HCT116 (cell line): ENCODE measurements at regions not wholly inside any gene's neighbourhood (a gene's known extent, or its start where the extent isn't known, plus 50 kb on each side); places are given as distances from the start of the nearest gene placed in this dataset.

Experiments
- ELF1 ChIP-seq: IDR thresholded peaks from 2 replicates; pipeline ENCODE4 v1.6.1; 2012; ENCODE audit warnings: low read depth, borderline replicate concordance
- EZH2 ChIP-seq: fragments of 200-600 bp; sonication (generic); IDR thresholded peaks from 2 replicates; pipeline ENCODE4 v1.6.1; 2017; ENCODE audit warnings: antibody characterized with exemption, mixed run types
- EZH2phosphoT487 ChIP-seq: fragments of 200-600 bp; IDR thresholded peaks from 2 replicates; pipeline ENCODE4 v1.6.1; 2018; ENCODE audit warnings: antibody characterized with exemption, borderline replicate concordance
- FOSL1 ChIP-seq: IDR thresholded peaks from 2 replicates; pipeline ENCODE4 v1.6.1; 2012; ENCODE audit warnings: low read depth
- POLR2A ChIP-seq: IDR thresholded peaks from 2 replicates; pipeline ENCODE4 v1.7.0; 2011; ENCODE audit warnings: borderline replicate concordance; ENCODE audit not compliant: insufficient read depth, insufficient read length; ENCODE audit errors: extremely low read depth
- POLR2AphosphoS5 ChIP-seq: IDR thresholded peaks from 2 replicates; pipeline ENCODE4 v1.6.1; 2011; ENCODE audit warnings: mild to moderate bottlenecking, low read depth, low read length, moderate library complexity
- RAD21 ChIP-seq: IDR thresholded peaks from 2 replicates; pipeline ENCODE4 v1.6.1; 2012; ENCODE audit warnings: low read depth, mild to moderate bottlenecking
- YY1 ChIP-seq: IDR thresholded peaks from 2 replicates; pipeline ENCODE4 v1.6.1; 2011; ENCODE audit warnings: low read length, low read depth, moderate library complexity, mild to moderate bottlenecking; ENCODE audit not compliant: insufficient replicate concordance; ENCODE audit errors: extremely low read depth
- TF ChIP-seq, protein P1 (sequence below), 3 experiments: fragments of 200-600 bp in 1 of 3; sonication (generic) in 1 of 3; IDR thresholded peaks in 2 of 3; conservative IDR thresholded peaks in 1 of 3; 2 replicates each; pipeline ENCODE4 v1.5.1; 2012 to 2017; ENCODE audit warnings: low read depth in 2 of 3, low read length in 2 of 3, antibody characterized with exemption in 1 of 3, borderline replicate concordance in 1 of 3, control low read depth in 1 of 3, mild to moderate bottlenecking in 1 of 3, mixed read lengths in 1 of 3, mixed run types in 1 of 3, moderate library complexity in 1 of 3; ENCODE audit not compliant: insufficient read depth in 1 of 3
- TF ChIP-seq, protein P2 (sequence below): IDR thresholded peaks from 2 replicates; pipeline ENCODE4 v1.6.1; 2012; ENCODE audit warnings: low read depth
- TF ChIP-seq, protein P3 (sequence below): IDR thresholded peaks from 2 replicates; pipeline ENCODE4 v1.6.1; 2011; ENCODE audit warnings: mild to moderate bottlenecking, low read length, moderate library complexity; ENCODE audit not compliant: insufficient replicate concordance; ENCODE audit errors: extremely low read depth
- TF ChIP-seq, protein P4 (sequence below): IDR thresholded peaks from 2 replicates; pipeline ENCODE4 v1.6.1; 2012

DNA sequence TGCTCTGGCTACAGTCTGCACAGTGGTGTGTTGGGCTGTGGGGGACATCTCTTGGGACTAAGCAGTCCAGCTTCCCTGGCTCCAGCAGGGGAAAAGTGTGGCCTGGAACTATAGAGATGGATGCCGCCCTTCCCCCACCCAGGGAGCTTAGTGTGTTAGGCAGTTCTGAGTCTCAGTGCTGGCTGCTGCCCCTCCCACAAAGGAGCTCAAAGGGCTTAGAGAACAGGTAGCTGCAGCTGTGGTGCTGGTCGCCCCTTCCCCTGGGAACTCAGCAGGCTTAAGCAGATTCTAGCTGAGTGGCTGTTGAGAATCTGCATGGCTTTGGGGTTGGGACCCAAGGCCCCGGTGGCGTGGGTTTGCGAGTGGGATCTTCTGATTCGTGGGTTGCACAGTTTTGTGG is 190.8 kb downstream of the PDCD6IP start:
- TF ChIP-seq, protein P1, sequence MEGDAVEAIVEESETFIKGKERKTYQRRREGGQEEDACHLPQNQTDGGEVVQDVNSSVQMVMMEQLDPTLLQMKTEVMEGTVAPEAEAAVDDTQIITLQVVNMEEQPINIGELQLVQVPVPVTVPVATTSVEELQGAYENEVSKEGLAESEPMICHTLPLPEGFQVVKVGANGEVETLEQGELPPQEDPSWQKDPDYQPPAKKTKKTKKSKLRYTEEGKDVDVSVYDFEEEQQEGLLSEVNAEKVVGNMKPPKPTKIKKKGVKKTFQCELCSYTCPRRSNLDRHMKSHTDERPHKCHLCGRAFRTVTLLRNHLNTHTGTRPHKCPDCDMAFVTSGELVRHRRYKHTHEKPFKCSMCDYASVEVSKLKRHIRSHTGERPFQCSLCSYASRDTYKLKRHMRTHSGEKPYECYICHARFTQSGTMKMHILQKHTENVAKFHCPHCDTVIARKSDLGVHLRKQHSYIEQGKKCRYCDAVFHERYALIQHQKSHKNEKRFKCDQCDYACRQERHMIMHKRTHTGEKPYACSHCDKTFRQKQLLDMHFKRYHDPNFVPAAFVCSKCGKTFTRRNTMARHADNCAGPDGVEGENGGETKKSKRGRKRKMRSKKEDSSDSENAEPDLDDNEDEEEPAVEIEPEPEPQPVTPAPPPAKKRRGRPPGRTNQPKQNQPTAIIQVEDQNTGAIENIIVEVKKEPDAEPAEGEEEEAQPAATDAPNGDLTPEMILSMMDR (IDR thresholded peaks at IDR 0.05 in 2 of 3, conservative IDR thresholded peaks at IDR 0.05 in 1 of 3; ENCODE audit: borderline replicate concordance in 1 of 3, insufficient read depth in 1 of 3, low read depth in 2 of 3, low read length in 2 of 3) = no peak
- TF ChIP-seq, protein P2, sequence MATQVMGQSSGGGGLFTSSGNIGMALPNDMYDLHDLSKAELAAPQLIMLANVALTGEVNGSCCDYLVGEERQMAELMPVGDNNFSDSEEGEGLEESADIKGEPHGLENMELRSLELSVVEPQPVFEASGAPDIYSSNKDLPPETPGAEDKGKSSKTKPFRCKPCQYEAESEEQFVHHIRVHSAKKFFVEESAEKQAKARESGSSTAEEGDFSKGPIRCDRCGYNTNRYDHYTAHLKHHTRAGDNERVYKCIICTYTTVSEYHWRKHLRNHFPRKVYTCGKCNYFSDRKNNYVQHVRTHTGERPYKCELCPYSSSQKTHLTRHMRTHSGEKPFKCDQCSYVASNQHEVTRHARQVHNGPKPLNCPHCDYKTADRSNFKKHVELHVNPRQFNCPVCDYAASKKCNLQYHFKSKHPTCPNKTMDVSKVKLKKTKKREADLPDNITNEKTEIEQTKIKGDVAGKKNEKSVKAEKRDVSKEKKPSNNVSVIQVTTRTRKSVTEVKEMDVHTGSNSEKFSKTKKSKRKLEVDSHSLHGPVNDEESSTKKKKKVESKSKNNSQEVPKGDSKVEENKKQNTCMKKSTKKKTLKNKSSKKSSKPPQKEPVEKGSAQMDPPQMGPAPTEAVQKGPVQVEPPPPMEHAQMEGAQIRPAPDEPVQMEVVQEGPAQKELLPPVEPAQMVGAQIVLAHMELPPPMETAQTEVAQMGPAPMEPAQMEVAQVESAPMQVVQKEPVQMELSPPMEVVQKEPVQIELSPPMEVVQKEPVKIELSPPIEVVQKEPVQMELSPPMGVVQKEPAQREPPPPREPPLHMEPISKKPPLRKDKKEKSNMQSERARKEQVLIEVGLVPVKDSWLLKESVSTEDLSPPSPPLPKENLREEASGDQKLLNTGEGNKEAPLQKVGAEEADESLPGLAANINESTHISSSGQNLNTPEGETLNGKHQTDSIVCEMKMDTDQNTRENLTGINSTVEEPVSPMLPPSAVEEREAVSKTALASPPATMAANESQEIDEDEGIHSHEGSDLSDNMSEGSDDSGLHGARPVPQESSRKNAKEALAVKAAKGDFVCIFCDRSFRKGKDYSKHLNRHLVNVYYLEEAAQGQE = no peak
- TF ChIP-seq, protein P3, sequence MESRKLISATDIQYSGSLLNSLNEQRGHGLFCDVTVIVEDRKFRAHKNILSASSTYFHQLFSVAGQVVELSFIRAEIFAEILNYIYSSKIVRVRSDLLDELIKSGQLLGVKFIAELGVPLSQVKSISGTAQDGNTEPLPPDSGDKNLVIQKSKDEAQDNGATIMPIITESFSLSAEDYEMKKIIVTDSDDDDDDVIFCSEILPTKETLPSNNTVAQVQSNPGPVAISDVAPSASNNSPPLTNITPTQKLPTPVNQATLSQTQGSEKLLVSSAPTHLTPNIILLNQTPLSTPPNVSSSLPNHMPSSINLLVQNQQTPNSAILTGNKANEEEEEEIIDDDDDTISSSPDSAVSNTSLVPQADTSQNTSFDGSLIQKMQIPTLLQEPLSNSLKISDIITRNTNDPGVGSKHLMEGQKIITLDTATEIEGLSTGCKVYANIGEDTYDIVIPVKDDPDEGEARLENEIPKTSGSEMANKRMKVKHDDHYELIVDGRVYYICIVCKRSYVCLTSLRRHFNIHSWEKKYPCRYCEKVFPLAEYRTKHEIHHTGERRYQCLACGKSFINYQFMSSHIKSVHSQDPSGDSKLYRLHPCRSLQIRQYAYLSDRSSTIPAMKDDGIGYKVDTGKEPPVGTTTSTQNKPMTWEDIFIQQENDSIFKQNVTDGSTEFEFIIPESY = no peak
- TF ChIP-seq POLR2A = no peak
- no peak for TF ChIP-seq POLR2AphosphoS5
- TF ChIP-seq, protein P4, sequence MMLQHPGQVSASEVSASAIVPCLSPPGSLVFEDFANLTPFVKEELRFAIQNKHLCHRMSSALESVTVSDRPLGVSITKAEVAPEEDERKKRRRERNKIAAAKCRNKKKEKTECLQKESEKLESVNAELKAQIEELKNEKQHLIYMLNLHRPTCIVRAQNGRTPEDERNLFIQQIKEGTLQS = no peak
- TF ChIP-seq YY1 = no peak
- no peak for TF ChIP-seq EZH2phosphoT487
- no peak for TF ChIP-seq FOSL1
- no peak for TF ChIP-seq EZH2
- TF ChIP-seq RAD21 = no peak
- no peak for TF ChIP-seq ELF1
